Astrocyte (in vitro differentiated cells and primary cell): ENCODE measurements at regions not wholly inside any gene's neighbourhood (a gene's known extent, or its start where the extent isn't known, plus 50 kb on each side); places are given as distances from the start of the nearest gene placed in this dataset.

ENCODE experiments used
- DNase-seq: peaks from one replicate; pipeline ENCODE4 v3.0.0-alpha.2; 2010; ENCODE audit warnings: low read depth
- FAIRE-seq: peaks from 2 replicates; lab custom pipeline; 2011; peaks lifted over from hg19 to GRCh38; lab: Jason Lieb, UNC
- H2AFZ ChIP-seq: 2 replicates; pipeline ENCODE4 v1.6.0; 2012; ENCODE audit warnings: low read depth, low read length, inconsistent platforms
- H3K27ac ChIP-seq: 2 replicates; pipeline ENCODE4 v1.5.1; 2011; ENCODE audit warnings: low read depth, low read length, inconsistent platforms
- H3K27me3 ChIP-seq: 2 replicates; pipeline ENCODE4 v1.6.0; 2011; ENCODE audit warnings: low read length, inconsistent platforms; ENCODE audit not compliant: insufficient read depth
- H3K36me3 ChIP-seq: 2 replicates; pipeline ENCODE4 v1.5.1; 2011; ENCODE audit warnings: low read length, inconsistent platforms; ENCODE audit not compliant: insufficient read depth
- H3K4me1 ChIP-seq: 2 replicates; pipeline ENCODE4 v1.5.1; 2011; ENCODE audit warnings: low read length, inconsistent platforms; ENCODE audit not compliant: insufficient read depth
- H3K4me2 ChIP-seq: 2 replicates; pipeline ENCODE4 v1.6.0; 2012; ENCODE audit warnings: low read length, inconsistent platforms
- H3K4me3 ChIP-seq: 2 replicates; pipeline ENCODE4 v1.5.1; 2011; ENCODE audit warnings: low read depth, mild to moderate bottlenecking, low read length, inconsistent platforms; ENCODE audit not compliant: insufficient read depth
- H3K79me2 ChIP-seq: 2 replicates; pipeline ENCODE4 v1.6.0; 2012; ENCODE audit warnings: mild to moderate bottlenecking, low read length, inconsistent platforms; ENCODE audit not compliant: insufficient read depth
- H3K9ac ChIP-seq: 2 replicates; pipeline ENCODE4 v1.6.0; 2012; ENCODE audit warnings: mild to moderate bottlenecking, low read length, inconsistent platforms
- H3K9me3 ChIP-seq: 2 replicates; pipeline ENCODE4 v1.5.1; 2012; ENCODE audit warnings: low read depth, mild to moderate bottlenecking, low read length, inconsistent platforms; ENCODE audit not compliant: insufficient read depth
- H4K20me1 ChIP-seq: 2 replicates; pipeline ENCODE4 v1.6.0; 2012; ENCODE audit warnings: low read length, inconsistent platforms; ENCODE audit not compliant: insufficient read depth
- H3K27ac Mint-ChIP-seq: one replicate; pipeline ENCODE4 v1.8.0; 2021; ENCODE audit warnings: mild to moderate bottlenecking, mixed read lengths; ENCODE audit not compliant: unreplicated experiment
- H3K27me3 Mint-ChIP-seq: one replicate; pipeline ENCODE4 v1.8.0; 2021; ENCODE audit warnings: low read depth, mixed read lengths; ENCODE audit not compliant: unreplicated experiment
- H3K36me3 Mint-ChIP-seq: one replicate; pipeline ENCODE4 v1.8.0; 2021; ENCODE audit warnings: low read depth, mixed read lengths; ENCODE audit not compliant: unreplicated experiment
- H3K4me1 Mint-ChIP-seq: one replicate; pipeline ENCODE4 v1.8.0; 2021; ENCODE audit warnings: low read depth, mixed read lengths; ENCODE audit not compliant: unreplicated experiment
- H3K4me3 Mint-ChIP-seq: one replicate; pipeline ENCODE4 v1.8.0; 2021; ENCODE audit warnings: mild to moderate bottlenecking, moderate library complexity, mixed read lengths; ENCODE audit not compliant: unreplicated experiment
- H3K9me3 Mint-ChIP-seq: one replicate; pipeline ENCODE4 v1.8.0; 2021; ENCODE audit warnings: mild to moderate bottlenecking, mixed read lengths; ENCODE audit not compliant: unreplicated experiment
- CTCF ChIP-seq: IDR thresholded peaks from 2 replicates; pipeline ENCODE4 v1.5.1; 2011; ENCODE audit warnings: low read depth, mild to moderate bottlenecking, inconsistent platforms, low read length, moderate library complexity; ENCODE audit not compliant: insufficient read depth
- EZH2 ChIP-seq: IDR thresholded peaks from 2 replicates; pipeline ENCODE4 v1.6.1; 2012; ENCODE audit warnings: mild to moderate bottlenecking, low read length, inconsistent platforms; ENCODE audit not compliant: insufficient read depth

- TF ChIP-seq CTCF, result no peak
- no peak for TF ChIP-seq EZH2
- no peak overlapping the region for H2AFZ ChIP-seq
- peak overlapping the region; percentile 23 for H3K27ac Mint-ChIP-seq
Measured at GRCh38 chr16:49018259-49018931, 263.2 kb downstream of the CBLN1 start.

GRCh38 chr16:49017501-49017900 lies 264.1 kb downstream of the CBLN1 start:
- Histone ChIP-seq H2AFZ (no peak overlapping the region), H3K4me2 (no peak overlapping the region), H3K9ac (no peak overlapping the region), H3K27me3 (peaks cover 10% of the 10 kb centered on the region), H3K36me3 (no peaks in the 10 kb centered on the region), H3K4me1 (peaks cover 10% of the 10 kb centered on the region), H3K9me3 (no peaks in the 10 kb centered on the region), H3K4me3 (no peak overlapping the region), H3K79me2 (no peaks in the 10 kb centered on the region), H3K27ac (no peak overlapping the region), H4K20me1 (no peaks in the 10 kb centered on the region)
- Mint-ChIP-seq H3K27me3 (peaks cover 25% of the 10 kb centered on the region), H3K4me3 (no peak overlapping the region), H3K27ac (no peak overlapping the region), H3K36me3 (no peaks in the 10 kb centered on the region), H3K9me3 (peaks cover 3% of the 10 kb centered on the region), H3K4me1 (peaks cover 2% of the 10 kb centered on the region)
- TF ChIP-seq CTCF, result no peak
- TF ChIP-seq EZH2, result no peak
- DNase-seq (no peak), FAIRE-seq (no peak)

More at GRCh38 chr16:49018259-49018931, 263.2 kb downstream of the CBLN1 start:
- Mint-ChIP-seq H3K4me3 (no peak overlapping the region), H3K9me3 (no peaks in the 10 kb centered on the region), H3K27me3 (peaks cover 23% of the 10 kb centered on the region), H3K4me1 (peaks cover 8% of the 10 kb centered on the region), H3K36me3 (no peaks in the 10 kb centered on the region)
- Histone ChIP-seq H3K27ac (no peak overlapping the region), H3K4me2 (no peak overlapping the region), H3K36me3 (no peaks in the 10 kb centered on the region), H3K9ac (no peak overlapping the region), H3K4me3 (no peak overlapping the region), H3K79me2 (no peaks in the 10 kb centered on the region), H3K4me1 (peaks cover 19% of the 10 kb centered on the region), H4K20me1 (no peaks in the 10 kb centered on the region), H3K9me3 (no peaks in the 10 kb centered on the region), H3K27me3 (peaks cover 10% of the 10 kb centered on the region)
- DNase-seq (no peak), FAIRE-seq (no peak)

- Histone ChIP-seq H3K4me1 (peaks cover 8% of the 10 kb centered on the region), H3K27me3 (peaks cover 8% of the 10 kb centered on the region), H3K9ac (no peak overlapping the region), H3K4me2 (no peak overlapping the region), H3K9me3 (no peaks in the 10 kb centered on the region), H2AFZ (no peak overlapping the region), H3K27ac (no peak overlapping the region), H3K36me3 (no peaks in the 10 kb centered on the region), H3K79me2 (no peaks in the 10 kb centered on the region), H3K4me3 (no peak overlapping the region), H4K20me1 (no peaks in the 10 kb centered on the region)
- Mint-ChIP-seq H3K9me3 (peaks cover 8% of the 10 kb centered on the region), H3K27ac (no peak overlapping the region), H3K4me3 (no peak overlapping the region), H3K36me3 (no peaks in the 10 kb centered on the region), H3K27me3 (peaks cover 28% of the 10 kb centered on the region), H3K4me1 (peaks cover 2% of the 10 kb centered on the region)
- TF ChIP-seq CTCF, result no peak
- TF ChIP-seq EZH2, result no peak
- no peak for DNase-seq
- FAIRE-seq, result no peak
Measured at GRCh38 chr16:49016461-49016860, 265.2 kb downstream of the CBLN1 start.
